GM23338 (cell line): ENCODE measurements at regions not wholly inside any gene's neighbourhood (a gene's known extent, or its start where the extent isn't known, plus 50 kb on each side); places are given as distances from the start of the nearest gene placed in this dataset.

Experiments used
- CREB1 ChIP-seq: fragments of 250-450 bp; sonication (Bioruptor Pico); IDR thresholded peaks from 2 replicates; pipeline ENCODE4 v1.5.0; 2020; ENCODE audit warnings: low read depth, mild to moderate bottlenecking, moderate library complexity
- EZH2 ChIP-seq: fragments of 200-600 bp; sonication (generic); IDR thresholded peaks from one replicate; pipeline ENCODE4 v1.8.0; 2017; ENCODE audit warnings: antibody characterized with exemption, mild to moderate bottlenecking, low read depth; ENCODE audit not compliant: unreplicated experiment
- EZH2phosphoT487 ChIP-seq: fragments of 200-600 bp; sonication (generic); IDR thresholded peaks from one replicate; pipeline ENCODE4 v1.8.1; 2018; ENCODE audit warnings: antibody characterized with exemption; ENCODE audit not compliant: unreplicated experiment
- JUNB ChIP-seq: IDR thresholded peaks from one replicate; pipeline ENCODE4 v1.6.1; 2016; ENCODE audit warnings: antibody characterized with exemption; ENCODE audit not compliant: unreplicated experiment
- NANOG ChIP-seq: IDR thresholded peaks from 2 replicates; pipeline ENCODE4 v1.6.1; 2016; ENCODE audit warnings: antibody characterized with exemption, borderline replicate concordance
- POLR2AphosphoS5 ChIP-seq: IDR thresholded peaks from 2 replicates; pipeline ENCODE4 v1.6.1; 2016; ENCODE audit warnings: antibody characterized with exemption, low read depth
- TF ChIP-seq, protein P1 (sequence below), 2 experiments: fragments of 200-600 bp in 1 of 2; sonication (generic) in 1 of 2; conservative IDR thresholded peaks; 2 replicates each; pipeline versions ENCODE4 v1.5.1 to v1.6.1; 2016 to 2017; ENCODE audit warnings: antibody characterized with exemption in 2 of 2, low read depth in 2 of 2, mild to moderate bottlenecking in 2 of 2, moderate library complexity in 1 of 2
- TF ChIP-seq, protein P2 (sequence below): IDR thresholded peaks from 2 replicates; pipeline ENCODE4 v1.6.1; 2016; ENCODE audit warnings: antibody characterized with exemption
- TF ChIP-seq, protein P3 (sequence below): IDR thresholded peaks from one replicate; pipeline ENCODE4 v1.6.1; 2018; ENCODE audit warnings: antibody characterized with exemption; ENCODE audit not compliant: unreplicated experiment

DNA sequence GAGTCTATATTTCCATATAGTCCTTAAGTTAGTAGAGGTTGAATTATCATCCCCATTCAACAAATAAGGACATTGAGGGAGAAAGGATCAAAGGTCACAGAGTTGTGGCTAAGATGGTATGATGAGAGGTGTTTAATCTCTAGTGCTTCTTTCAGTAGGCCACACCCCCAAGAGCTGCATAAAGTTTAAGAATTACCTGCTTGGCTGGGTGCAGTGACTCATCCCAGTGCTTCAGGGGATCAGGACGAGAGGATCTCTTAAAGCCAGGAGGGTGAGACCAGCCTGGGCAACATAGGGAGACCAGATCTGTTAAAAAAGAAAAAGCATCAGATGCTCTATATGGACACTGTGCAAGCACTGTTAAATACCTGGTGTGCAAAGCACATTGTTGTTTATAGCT is 560.0 kb upstream of the KLHL1 start:
- TF ChIP-seq EZH2 (no peak), JUNB (no peak), POLR2AphosphoS5 (no peak), NANOG (no peak), CREB1 (CRISPR knock-in tag) (no peak), EZH2phosphoT487 (no peak)
- TF ChIP-seq, protein P1, sequence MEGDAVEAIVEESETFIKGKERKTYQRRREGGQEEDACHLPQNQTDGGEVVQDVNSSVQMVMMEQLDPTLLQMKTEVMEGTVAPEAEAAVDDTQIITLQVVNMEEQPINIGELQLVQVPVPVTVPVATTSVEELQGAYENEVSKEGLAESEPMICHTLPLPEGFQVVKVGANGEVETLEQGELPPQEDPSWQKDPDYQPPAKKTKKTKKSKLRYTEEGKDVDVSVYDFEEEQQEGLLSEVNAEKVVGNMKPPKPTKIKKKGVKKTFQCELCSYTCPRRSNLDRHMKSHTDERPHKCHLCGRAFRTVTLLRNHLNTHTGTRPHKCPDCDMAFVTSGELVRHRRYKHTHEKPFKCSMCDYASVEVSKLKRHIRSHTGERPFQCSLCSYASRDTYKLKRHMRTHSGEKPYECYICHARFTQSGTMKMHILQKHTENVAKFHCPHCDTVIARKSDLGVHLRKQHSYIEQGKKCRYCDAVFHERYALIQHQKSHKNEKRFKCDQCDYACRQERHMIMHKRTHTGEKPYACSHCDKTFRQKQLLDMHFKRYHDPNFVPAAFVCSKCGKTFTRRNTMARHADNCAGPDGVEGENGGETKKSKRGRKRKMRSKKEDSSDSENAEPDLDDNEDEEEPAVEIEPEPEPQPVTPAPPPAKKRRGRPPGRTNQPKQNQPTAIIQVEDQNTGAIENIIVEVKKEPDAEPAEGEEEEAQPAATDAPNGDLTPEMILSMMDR (conservative IDR thresholded peaks at IDR 0.05; ENCODE audit: low read depth in 2 of 2), result no peak
- TF ChIP-seq, protein P2, sequence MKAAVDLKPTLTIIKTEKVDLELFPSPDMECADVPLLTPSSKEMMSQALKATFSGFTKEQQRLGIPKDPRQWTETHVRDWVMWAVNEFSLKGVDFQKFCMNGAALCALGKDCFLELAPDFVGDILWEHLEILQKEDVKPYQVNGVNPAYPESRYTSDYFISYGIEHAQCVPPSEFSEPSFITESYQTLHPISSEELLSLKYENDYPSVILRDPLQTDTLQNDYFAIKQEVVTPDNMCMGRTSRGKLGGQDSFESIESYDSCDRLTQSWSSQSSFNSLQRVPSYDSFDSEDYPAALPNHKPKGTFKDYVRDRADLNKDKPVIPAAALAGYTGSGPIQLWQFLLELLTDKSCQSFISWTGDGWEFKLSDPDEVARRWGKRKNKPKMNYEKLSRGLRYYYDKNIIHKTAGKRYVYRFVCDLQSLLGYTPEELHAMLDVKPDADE, result no peak
- TF ChIP-seq, protein P3, sequence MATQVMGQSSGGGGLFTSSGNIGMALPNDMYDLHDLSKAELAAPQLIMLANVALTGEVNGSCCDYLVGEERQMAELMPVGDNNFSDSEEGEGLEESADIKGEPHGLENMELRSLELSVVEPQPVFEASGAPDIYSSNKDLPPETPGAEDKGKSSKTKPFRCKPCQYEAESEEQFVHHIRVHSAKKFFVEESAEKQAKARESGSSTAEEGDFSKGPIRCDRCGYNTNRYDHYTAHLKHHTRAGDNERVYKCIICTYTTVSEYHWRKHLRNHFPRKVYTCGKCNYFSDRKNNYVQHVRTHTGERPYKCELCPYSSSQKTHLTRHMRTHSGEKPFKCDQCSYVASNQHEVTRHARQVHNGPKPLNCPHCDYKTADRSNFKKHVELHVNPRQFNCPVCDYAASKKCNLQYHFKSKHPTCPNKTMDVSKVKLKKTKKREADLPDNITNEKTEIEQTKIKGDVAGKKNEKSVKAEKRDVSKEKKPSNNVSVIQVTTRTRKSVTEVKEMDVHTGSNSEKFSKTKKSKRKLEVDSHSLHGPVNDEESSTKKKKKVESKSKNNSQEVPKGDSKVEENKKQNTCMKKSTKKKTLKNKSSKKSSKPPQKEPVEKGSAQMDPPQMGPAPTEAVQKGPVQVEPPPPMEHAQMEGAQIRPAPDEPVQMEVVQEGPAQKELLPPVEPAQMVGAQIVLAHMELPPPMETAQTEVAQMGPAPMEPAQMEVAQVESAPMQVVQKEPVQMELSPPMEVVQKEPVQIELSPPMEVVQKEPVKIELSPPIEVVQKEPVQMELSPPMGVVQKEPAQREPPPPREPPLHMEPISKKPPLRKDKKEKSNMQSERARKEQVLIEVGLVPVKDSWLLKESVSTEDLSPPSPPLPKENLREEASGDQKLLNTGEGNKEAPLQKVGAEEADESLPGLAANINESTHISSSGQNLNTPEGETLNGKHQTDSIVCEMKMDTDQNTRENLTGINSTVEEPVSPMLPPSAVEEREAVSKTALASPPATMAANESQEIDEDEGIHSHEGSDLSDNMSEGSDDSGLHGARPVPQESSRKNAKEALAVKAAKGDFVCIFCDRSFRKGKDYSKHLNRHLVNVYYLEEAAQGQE, result no peak
